H1 (cell line): ENCODE measurements at regions not wholly inside any gene's neighbourhood (a gene's known extent, or its start where the extent isn't known, plus 50 kb on each side); places are given as distances from the start of the nearest gene placed in this dataset.

Experiments
- ATF2 ChIP-seq: IDR thresholded peaks from 2 replicates; pipeline ENCODE4 v1.6.1; 2012; ENCODE audit warnings: low read length, inconsistent platforms
- ATF3 ChIP-seq: IDR thresholded peaks from 2 replicates; pipeline ENCODE4 v1.6.1; 2011; ENCODE audit warnings: low read depth, mild to moderate bottlenecking, low read length; ENCODE audit not compliant: insufficient read depth
- CHD7 ChIP-seq: fragments of 300-600 bp; sonication (generic); IDR thresholded peaks from 2 replicates; pipeline ENCODE4 v1.7.1; 2012; ENCODE audit warnings: low read length, moderate library complexity, mild to moderate bottlenecking, inconsistent platforms; ENCODE audit not compliant: insufficient replicate concordance
- JUND ChIP-seq: IDR thresholded peaks from 2 replicates; pipeline ENCODE4 v1.6.1; 2011; ENCODE audit warnings: mild to moderate bottlenecking, improper control_type of control experiment, low read length
- NANOG ChIP-seq: IDR thresholded peaks from 2 replicates; pipeline ENCODE4 v1.6.1; 2011; ENCODE audit warnings: low read length, low read depth, mild to moderate bottlenecking, inconsistent platforms; ENCODE audit not compliant: insufficient read depth, poor library complexity, severe bottlenecking
- POU5F1 ChIP-seq: IDR thresholded peaks from 2 replicates; pipeline ENCODE4 v1.6.1; 2011; ENCODE audit warnings: low read depth, mild to moderate bottlenecking, low read length, moderate library complexity
- RNF2 ChIP-seq: fragments of 200-900, 300-1000 bp; sonication (generic); IDR thresholded peaks from 2 replicates; pipeline ENCODE4 v1.7.1; 2016; ENCODE audit warnings: borderline replicate concordance, low read depth, mild to moderate bottlenecking, antibody characterized with exemption, low read length; ENCODE audit not compliant: poor library complexity, severe bottlenecking; ENCODE audit errors: missing control alignments
- SIRT6 ChIP-seq: IDR thresholded peaks from one replicate; pipeline ENCODE4 v1.7.1; 2012; ENCODE audit warnings: low read length, inconsistent platforms
- TAF7 ChIP-seq: optimal IDR thresholded peaks from 2 replicates; pipeline ENCODE3; 2011; ENCODE audit warnings: low read depth, mild to moderate bottlenecking, inconsistent platforms, low read length, moderate library complexity, borderline replicate concordance

- no peak for TF ChIP-seq CHD7
- TF ChIP-seq POU5F1: no peak
- TF ChIP-seq ATF2: no peak
- no peak for TF ChIP-seq SIRT6
- no peak for TF ChIP-seq ATF3
- TF ChIP-seq JUND: no peak
- no peak for TF ChIP-seq RNF2
- TF ChIP-seq TAF7: no peak
- no peak for TF ChIP-seq NANOG
Measured at GRCh38 chr9:73344060-73344459, 192.4 kb downstream of the ANXA1 start (continued).
